Brain microvascular endothelial cell (primary cell): ENCODE measurements at regions not wholly inside any gene's neighbourhood (a gene's known extent, or its start where the extent isn't known, plus 50 kb on each side); places are given as distances from the start of the nearest gene placed in this dataset.

Source experiments
- DNase-seq: peaks from one replicate; pipeline ENCODE4 v3.0.0-alpha.2; 2020
- H3K27ac ChIP-seq: fragments of 250-450 bp; sonication (Bioruptor Pico); 2 replicates; pipeline ENCODE4 v1.5.1; 2020; ENCODE audit warnings: mild to moderate bottlenecking, moderate library complexity
- H3K27me3 ChIP-seq: fragments of 250-450 bp; sonication (Bioruptor Pico); replicated peaks from 2 replicates; pipeline ENCODE4 v1.5.1; 2020; ENCODE audit warnings: mild to moderate bottlenecking
- H3K36me3 ChIP-seq: fragments of 250-450 bp; sonication (Bioruptor Pico); replicated peaks from 2 replicates; pipeline ENCODE4 v1.5.1; 2020; ENCODE audit warnings: mild to moderate bottlenecking
- H3K4me3 ChIP-seq: 2 replicates; pipeline ENCODE4 v1.5.1; 2011; ENCODE audit warnings: low read depth, mild to moderate bottlenecking, control low read depth, low read length, moderate library complexity
- in situ Hi-C: cut with HindIII; loops from 2 replicates; pipeline ENCODE4 v1.10.0; 2017; ENCODE audit warnings: low sequenced_read_pairs, low pct_ligation_motif_present
- TF ChIP-seq, protein P1 (sequence below): IDR thresholded peaks from 2 replicates; pipeline ENCODE4 v1.5.1; 2011; ENCODE audit warnings: low read depth, mild to moderate bottlenecking, moderate library complexity, low read length, control low read depth, inconsistent platforms; ENCODE audit errors: missing control alignments

DNA sequence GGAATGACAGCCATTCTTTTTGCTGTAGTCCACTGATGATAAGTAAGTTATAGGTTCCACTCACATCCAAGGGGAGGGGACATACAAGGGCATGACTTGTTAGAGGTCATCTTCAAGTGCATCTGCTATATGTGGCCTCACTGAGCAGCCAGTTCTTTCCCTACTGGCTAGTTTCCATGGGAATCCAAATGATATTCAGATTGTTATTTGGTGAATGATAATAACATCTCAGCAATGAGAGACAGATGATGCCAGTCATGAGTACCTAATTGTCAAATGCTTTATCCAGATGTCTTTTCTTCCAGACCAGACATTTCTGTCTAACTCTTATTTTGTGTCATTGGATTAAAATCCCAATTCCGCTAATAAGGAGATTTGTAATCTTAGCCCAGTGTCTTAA lies 460.4 kb upstream of the BOD1L1 start:
- H3K27ac ChIP-seq, result no peak overlapping the region
- no peak overlapping the region for H3K4me3 ChIP-seq
- in situ Hi-C loops, result no loop called here
- no peaks in the 10 kb centered on the region for H3K36me3 ChIP-seq
- DNase-seq, result no peak
- TF ChIP-seq, protein P1, sequence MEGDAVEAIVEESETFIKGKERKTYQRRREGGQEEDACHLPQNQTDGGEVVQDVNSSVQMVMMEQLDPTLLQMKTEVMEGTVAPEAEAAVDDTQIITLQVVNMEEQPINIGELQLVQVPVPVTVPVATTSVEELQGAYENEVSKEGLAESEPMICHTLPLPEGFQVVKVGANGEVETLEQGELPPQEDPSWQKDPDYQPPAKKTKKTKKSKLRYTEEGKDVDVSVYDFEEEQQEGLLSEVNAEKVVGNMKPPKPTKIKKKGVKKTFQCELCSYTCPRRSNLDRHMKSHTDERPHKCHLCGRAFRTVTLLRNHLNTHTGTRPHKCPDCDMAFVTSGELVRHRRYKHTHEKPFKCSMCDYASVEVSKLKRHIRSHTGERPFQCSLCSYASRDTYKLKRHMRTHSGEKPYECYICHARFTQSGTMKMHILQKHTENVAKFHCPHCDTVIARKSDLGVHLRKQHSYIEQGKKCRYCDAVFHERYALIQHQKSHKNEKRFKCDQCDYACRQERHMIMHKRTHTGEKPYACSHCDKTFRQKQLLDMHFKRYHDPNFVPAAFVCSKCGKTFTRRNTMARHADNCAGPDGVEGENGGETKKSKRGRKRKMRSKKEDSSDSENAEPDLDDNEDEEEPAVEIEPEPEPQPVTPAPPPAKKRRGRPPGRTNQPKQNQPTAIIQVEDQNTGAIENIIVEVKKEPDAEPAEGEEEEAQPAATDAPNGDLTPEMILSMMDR, result no peak
- no peaks in the 10 kb centered on the region for H3K27me3 ChIP-seq

- no peak overlapping the region for H3K27ac ChIP-seq
- in situ Hi-C loops, result no loop called here
- no peaks in the 10 kb centered on the region for H3K27me3 ChIP-seq
- TF ChIP-seq, protein P1, result no peak
- no peak for DNase-seq
- no peak overlapping the region for H3K4me3 ChIP-seq
- no peaks in the 10 kb centered on the region for H3K36me3 ChIP-seq
These were observed 464.0 kb upstream of the BOD1L1 start for GRCh38 chr4:14091531-14091930.

- TF ChIP-seq, protein P1, result no peak
- in situ Hi-C loops, result no loop called here
- Histone ChIP-seq H3K27ac (no peak overlapping the region), H3K27me3 (no peaks in the 10 kb centered on the region), H3K4me3 (no peak overlapping the region), H3K36me3 (no peaks in the 10 kb centered on the region)
- DNase-seq, result peak; percentile 29
These were observed 464.4 kb upstream of the BOD1L1 start for GRCh38 chr4:14091966-14092365.

DNA sequence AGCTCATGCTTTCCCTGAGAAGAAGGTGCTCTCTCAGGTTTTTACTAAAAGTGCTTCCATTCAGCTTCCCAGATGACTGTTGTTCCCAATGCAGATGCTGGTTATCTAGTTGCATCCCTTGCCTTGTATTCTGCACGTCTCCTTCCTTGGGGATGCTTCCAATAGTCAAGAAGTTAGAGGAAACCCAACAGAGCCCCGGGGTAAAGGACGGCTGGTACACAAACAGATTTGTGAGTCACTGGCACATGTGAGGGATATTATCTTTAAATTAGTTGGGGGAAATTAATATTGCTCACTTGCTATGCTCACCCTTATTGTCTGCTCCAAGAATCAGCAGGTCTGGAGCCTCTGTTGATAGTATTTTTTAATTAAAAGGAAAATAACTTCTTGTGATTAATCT lies 465.2 kb upstream of the BOD1L1 start:
- Histone ChIP-seq H3K27ac (no peak overlapping the region), H3K36me3 (no peaks in the 10 kb centered on the region), H3K27me3 (no peaks in the 10 kb centered on the region), H3K4me3 (no peak overlapping the region)
- TF ChIP-seq, protein P1, result no peak
- DNase-seq, result no peak
- in situ Hi-C loops, result no loop called here

DNA sequence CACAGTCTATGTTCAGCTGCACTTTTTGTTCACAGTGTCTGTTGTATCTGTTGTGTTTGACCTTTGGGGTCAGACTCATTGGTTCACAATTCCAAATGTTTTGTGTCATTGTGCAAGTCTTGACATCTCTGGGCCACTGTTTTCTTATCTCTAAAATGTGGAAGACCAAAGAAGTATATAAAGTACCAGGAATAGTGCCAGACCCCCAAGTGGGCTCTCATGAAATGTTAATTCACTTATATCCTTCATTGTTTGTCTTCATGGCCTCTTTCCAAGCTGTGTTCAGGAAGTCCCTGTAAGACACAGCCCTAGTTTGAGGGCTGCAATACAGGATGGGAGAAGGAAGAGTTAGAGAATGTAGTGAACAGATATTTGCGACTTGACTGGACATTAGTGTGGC lies 468.3 kb upstream of the BOD1L1 start:
- in situ Hi-C loops, result no loop called here
- peak overlapping the region; percentile 37 for H3K27ac ChIP-seq
- DNase-seq, result no peak
- TF ChIP-seq, protein P1, result no peak
- H3K36me3 ChIP-seq, result no peaks in the 10 kb centered on the region
- no peak overlapping the region for H3K4me3 ChIP-seq
- no peaks in the 10 kb centered on the region for H3K27me3 ChIP-seq

DNA sequence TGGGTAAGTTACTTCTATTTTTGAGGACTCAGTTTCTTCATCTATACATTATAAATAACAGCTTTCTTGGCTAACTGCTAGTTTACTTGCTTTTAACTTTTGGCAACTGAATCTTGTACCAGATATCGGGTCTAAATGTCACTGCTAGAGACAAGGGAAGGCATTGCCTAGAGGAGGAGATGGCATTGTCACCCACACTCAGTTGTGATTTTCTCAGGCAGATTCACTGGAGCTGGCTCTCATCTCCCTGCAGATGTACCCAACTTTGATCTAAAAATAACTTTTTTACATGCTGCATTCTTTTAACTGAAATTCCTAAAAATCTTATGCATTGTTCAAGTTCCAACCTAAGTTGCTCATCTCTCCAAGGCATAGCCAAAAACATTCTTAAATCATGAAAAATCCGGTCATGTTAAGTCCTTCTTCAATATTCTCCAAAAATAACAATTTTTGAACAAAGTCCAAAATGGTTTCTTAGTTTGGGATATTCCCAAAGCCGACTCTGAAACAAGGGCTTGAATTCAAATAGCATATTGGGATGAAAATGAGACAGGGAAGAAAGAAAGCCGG lies 469.0 kb upstream of the BOD1L1 start:
- in situ Hi-C loops, result no loop called here
- no peak overlapping the region for H3K4me3 ChIP-seq
- H3K36me3 ChIP-seq, result no peaks in the 10 kb centered on the region
- DNase-seq, result peak; percentile 23
- no peaks in the 10 kb centered on the region for H3K27me3 ChIP-seq
- TF ChIP-seq, protein P1, result no peak
- peak overlapping the region; percentile 37 for H3K27ac ChIP-seq
